CD4-positive, alpha-beta T cell treated with Interleukin-15 for 1 hour (primary cell): ENCODE measurements at regions not wholly inside any gene's neighbourhood (a gene's known extent, or its start where the extent isn't known, plus 50 kb on each side); places are given as distances from the start of the nearest gene placed in this dataset.

ENCODE experiments used
- DNase-seq: peaks from one replicate; pipeline ENCODE4 v3.0.0-alpha.2; 2020

GRCh38 chr12:90111791-90112580 lies 403.3 kb upstream of the ATP2B1 start:
- DNase-seq = no peak

GRCh38 chr12:90106568-90106967 lies 397.9 kb upstream of the ATP2B1 start:
- no peak for DNase-seq

GRCh38 chr12:90102957-90103652 lies 394.5 kb upstream of the ATP2B1 start:
- DNase-seq = no peak

DNA sequence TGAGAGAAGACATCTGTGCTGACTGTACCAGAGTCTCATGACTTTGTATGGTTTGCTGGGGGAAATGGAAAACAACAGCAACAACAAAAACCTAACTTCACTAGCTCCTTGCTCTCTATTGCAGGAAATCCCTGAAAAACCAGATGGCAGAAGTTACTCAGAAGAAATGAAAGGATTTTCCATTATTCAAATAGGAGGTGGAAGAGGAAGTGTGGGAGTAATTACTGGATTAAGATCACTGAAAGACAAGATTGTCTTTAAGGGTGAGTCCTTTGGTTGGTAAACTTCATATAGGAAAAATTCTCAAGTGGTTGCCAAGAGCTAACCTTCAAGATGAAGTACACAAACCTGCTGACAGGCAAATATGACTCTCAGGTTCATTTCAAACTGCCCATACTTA lies 391.9 kb upstream of the ATP2B1 start:
- DNase-seq = no peak

GRCh38 chr12:90099288-90099687 lies 390.6 kb upstream of the ATP2B1 start:
- no peak for DNase-seq

DNA sequence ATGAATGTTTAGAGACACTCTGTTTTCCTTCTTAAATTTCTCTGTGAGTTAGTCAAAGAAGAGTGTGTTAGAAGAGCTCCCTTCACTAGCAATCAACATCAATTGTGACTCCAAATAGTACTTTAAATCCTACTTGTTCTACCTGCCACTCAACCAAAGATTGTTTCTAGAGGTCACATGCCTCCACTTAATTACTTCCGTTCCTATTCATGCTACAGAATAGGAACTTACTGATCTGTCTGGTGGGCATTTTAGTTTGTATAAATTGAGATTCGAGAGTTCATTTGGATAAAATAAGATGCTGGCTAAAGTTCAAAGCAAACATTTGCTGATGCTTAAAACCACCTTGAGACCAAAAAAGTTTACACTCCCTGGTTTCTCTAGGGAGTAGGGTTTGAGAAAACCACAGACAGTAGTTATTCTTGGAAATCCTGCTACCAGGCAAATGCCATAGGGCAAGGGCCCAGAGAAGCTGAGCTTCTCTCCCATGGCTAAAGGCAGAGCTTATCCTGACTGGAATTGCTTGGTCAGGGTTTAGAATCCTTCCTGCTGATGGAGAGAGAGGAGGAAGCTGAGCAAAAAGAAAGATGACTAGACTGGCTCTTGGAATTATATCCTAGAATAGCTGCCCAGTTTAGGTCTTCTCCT lies 389.6 kb upstream of the ATP2B1 start:
- no peak for DNase-seq

DNA sequence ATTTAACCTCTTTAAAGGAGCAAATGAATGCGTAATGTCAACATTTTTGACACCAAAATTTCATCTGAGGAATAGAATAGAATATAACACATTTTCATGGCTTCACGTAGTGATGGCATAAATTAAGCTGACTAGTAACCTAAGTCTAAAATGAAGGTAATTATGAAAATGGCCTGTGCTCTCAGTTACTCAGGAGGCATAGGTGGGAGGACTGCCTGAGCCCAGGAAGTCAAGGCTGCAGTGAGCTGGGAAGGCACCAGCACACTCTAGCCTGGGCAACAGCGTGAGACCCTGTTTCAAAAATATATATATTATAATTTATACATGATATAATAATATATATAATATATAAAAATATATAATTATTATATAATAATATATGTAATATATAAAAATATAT lies 383.2 kb upstream of the ATP2B1 start:
- no peak for DNase-seq

DNA sequence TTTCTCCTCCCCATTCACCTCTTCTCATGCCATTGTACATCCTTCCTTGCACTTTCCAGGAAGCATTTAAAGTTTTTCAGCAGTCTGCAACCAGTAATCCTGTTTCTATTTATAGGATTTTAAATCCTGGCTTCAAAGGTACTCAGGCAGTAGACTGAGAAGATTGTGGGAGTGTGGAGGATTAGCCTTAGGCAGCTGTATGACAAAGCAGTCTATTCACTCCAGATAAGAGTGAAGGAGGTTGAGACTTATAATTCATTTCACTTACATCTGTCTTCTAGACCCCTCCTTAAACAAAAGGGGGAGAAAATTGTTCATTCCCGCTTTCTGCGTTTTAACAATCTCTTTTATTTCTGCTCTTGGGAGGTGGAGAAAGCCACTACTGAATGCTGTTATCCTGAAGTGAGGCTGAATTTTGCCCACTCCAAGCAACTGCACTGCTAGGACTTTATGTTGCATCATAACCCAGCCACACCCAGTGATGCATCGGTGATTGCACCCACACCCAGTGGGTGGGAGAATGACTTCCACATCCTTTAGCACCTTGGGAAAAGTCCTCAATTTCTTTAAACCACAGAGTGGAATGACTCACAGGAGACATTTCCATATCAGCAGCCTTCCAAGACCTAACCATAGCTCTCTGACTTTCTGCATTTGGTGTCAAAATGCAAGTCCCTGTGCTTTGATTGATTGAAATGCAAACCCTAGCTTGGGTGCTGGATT lies 382.5 kb upstream of the ATP2B1 start:
- DNase-seq = peak; percentile 67

DNA sequence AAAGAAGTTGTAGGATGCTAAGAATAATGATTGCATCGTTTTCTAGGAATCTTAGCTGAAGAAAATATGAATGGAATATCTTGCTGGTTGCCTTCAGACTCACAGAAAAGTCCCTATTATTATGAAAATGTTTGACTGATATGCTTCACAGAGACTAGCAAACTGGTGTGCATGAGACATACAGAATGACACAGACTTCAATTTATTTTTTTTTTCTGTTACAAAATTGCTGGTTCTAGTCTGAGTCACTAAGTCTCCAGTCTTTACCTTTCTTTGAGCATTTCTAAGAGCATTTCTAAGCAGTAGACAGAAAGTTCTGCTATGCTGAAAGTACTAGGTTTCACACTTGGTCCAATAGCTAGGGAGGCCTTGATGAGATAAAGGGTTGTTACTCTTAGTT lies 377.6 kb upstream of the ATP2B1 start:
- DNase-seq = no peak

DNA sequence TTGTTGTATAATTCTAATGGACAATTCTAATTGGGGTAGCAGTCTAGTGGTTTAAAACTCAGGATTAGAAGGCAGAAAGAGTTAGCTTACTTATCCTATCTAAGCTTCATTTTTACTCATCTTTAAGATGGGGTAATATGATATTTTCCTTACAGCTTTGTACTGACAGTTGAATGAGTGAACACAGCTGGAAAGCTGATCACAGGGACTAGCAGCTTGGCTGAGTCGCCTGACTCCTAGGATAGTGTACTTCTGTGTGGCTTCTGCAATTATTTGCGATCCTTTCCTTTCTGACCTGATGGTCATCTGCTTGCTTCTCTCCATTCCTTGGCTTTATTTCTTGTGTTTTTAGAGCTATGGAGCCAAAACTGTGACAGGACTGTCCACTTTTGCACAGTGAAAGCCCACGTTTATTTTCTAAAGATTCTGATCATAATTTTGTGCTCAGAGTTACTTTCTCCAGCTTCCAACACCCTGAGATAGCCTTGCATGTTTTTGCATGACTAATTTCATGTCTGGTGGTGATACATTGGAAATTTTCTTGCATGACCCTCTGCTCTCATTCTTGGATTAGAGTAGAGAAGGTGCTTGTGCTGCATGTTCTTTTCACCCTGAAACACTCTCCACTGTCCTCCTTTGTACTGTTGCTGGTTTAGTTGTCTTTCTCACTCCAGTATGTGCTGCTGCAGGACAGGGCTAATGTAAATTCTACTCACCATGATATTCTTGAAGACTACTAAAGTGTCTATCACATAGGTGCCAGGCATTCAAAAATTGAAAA lies 377.0 kb upstream of the ATP2B1 start:
- DNase-seq = no peak

DNA sequence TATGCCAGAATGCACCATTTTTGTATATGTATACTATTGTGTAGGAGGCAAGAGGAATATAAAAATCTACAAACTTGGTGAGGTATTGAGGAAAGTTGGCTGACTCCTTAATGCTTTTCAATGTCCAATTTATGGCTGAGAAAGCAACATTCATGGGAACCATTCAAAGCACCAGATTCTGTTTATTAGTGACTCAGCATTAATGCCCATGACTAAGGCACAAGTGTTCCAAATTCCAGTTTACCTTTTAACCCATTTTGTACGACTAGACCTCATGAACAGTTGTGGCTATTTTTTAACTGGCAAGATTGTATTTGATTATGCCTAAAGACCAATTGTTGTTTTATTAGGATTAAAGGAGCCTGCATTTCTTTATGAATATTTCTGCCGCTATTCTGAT lies 375.4 kb upstream of the ATP2B1 start:
- DNase-seq = no peak

DNA sequence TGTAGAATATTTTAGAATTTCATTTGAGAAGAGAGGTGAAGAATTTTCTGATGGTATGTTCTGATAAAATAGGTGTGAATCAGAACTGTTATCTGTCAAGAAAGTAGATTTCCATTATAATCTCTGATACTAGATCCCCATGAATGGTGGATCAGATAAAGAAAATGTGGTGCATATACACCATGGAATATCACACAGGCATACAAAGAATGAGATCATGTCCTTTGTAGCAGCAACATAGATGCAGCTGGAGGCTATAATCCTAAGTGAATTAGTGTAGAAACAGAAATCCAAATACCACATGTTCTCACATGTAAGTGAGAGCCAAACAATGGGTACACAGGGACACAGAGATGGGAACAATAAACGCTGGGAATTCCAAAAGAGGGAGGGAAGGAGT lies 372.0 kb upstream of the ATP2B1 start:
- DNase-seq = no peak

GRCh38 chr12:90079529-90080210 lies 371.0 kb upstream of the ATP2B1 start:
- DNase-seq = no peak

DNA sequence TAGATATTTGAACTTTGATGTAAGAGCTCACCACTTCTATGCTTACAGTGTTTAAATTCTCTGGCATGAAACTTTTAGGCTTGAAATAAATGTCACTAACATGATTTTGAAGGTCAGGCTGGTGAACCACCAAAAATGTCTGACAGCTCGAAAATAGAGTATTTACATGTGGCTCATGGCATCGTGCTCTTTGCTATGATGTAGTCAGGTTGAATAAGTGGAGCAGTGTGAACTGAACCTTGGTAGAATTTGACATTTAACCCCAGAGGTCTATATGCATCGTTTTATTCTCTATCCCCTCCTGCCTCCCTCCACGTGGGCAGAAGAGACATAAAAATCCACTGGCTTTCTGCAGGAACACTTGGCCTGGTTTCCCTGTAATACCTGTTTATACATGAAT lies 369.7 kb upstream of the ATP2B1 start:
- no peak for DNase-seq

DNA sequence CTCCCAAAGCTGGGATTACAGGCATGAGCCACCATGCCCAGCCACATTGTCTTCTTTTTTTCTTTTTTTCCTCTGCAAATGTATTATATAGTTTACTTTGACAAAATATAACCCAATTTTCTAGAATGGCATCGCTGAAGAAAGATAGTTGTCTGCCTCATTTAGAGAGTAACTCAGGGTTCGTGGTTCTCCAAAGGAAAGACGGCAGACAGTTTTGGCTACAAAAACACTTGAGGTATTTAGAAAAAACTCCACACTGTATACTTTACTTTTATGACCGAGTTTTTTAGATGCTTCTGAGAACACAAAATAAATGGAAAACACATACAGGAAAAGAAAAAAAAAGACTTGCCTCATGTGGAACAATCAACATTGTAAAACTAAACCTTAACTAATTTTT lies 369.1 kb upstream of the ATP2B1 start:
- DNase-seq = no peak

DNA sequence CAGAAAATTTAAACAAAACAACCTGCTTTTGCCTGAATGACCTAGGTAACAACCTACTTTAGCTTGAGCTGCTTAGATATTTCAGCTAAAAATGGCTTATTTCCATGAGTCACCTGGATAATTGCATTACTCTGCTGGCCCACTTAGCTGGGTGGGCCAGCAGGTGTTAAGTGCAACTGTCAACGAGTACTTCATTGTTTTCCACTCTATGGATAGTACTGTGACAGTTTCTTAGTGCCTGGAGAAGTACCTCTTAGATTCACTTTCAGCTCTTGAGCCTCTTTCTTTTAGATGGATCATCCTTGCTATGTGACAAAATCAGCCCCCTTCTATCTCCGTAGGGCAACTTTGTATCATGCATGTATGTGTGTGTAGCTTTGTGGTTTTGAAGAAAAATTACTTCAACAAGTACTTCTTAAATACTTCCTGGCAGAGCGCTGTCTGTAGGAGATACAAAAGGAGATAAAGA lies 368.2 kb upstream of the ATP2B1 start:
- DNase-seq = no peak

DNA sequence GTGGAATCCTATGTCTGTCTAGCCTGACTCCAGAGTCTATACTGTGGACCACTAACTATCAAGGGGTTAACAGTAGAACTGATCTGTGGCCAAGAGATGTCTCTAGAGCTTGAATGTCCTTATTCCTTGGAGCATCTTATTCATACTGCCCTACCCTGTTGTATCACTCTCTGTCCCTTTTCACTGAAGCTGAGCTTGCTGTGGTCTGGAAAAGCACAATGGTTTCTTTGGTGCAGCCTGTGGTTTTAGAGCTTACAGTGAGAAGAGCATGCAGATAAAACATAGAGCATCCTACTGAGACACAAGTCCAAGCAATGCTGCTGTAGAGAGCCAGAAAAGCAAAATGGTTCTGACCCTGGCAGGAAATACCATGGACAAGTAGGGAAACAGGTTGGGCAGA lies 367.0 kb upstream of the ATP2B1 start:
- no peak for DNase-seq

DNA sequence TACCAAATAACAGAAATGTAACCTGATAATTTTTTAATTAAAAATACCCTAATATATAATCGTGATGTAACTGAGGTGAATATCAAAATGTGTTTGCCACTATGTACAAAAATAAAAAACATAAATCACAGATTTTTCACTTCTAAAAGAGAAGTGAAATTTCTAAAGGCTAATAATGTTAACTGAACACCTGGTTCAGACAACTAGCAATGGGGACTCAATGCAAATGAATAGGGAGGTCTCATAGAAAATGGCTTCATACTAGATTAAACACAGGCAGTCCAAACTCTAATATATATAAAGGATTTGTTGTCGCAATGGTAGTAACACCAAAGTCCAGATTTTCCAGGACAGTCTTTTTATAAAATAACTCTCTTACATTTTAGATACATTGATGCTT lies 365.4 kb upstream of the ATP2B1 start:
- DNase-seq = no peak

DNA sequence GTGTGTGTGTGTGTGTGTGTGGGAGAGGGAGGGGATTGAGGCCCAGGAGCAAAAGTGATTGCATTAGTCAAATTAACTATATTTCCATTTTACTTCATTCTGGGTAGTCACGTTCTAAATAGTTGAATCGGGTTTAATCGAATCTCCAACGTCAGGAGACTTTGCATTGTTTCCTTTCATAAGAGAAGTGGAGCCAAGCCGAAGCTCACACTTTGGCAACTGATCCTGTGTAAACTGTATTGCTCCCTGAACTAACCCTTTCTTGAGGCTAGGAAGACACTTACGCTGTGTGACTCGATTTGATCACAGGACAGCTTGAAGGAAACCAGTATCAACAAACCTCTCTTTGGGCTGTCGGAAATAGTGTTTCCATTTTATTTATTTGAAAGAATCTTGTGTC lies 363.4 kb upstream of the ATP2B1 start:
- no peak for DNase-seq

DNA sequence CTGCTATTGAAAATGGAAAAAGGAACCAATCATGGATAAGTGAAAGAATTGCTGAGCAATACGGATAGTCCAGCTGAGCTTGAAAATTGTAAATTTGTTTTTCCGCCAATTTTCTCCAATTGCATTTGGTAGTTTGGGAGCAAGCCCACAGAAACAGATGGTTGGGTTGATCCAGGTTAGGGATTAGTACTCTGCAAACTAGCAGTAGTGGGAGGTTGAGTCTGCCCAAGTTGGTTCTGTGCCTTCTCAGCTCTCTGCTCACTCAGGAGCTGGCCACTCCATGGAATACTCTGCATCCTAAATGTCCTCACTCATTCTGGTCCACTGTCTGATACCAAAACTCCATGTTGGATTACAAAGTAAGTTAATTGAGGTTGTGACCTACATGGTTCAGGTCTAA lies 361.1 kb upstream of the ATP2B1 start:
- DNase-seq = no peak

DNA sequence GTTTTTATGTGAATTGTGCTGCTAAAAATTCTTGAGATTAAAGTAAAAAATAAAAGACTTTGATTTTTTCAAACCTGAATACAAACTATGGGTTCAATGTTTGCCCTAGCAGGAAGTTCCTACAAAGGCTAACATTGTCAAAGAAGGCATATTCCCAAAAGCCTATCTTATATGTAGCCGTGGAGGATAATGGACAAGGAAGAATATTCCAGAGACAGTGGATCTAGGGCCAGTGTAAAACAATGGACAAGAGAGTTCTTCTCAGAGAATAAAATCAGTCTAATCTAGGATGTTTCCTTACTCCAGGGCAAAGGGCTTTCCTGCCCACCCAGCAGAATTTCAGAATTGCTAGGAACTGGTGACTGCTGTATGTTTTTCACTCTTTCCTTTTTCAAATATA lies 359.2 kb upstream of the ATP2B1 start:
- no peak for DNase-seq
